Naive thymus-derived CD4-positive, alpha-beta T cell (primary cell): ENCODE measurements at regions not wholly inside any gene's neighbourhood (a gene's known extent, or its start where the extent isn't known, plus 50 kb on each side); places are given as distances from the start of the nearest gene placed in this dataset.

Experiments used
- ATAC-seq: fragments of 150-1000 bp; cut with Tn5 transposase; 2 replicates; pipeline ENCODE4 v1.10.0; 2021; ENCODE audit warnings: mild to moderate bottlenecking, moderate library complexity
- CTCF ChIA-PET: fragments of 350-600 bp; sonication (Branson Sonifier 250); formaldehyde crosslinking; loops from one replicate; lab custom pipeline; 2021; ENCODE audit warnings: antibody characterized with exemption; lab: Charles Lee
- POLR2A ChIA-PET: fragments of 350-600 bp; sonication (Branson Sonifier 250); formaldehyde crosslinking; loops from one replicate; lab custom pipeline; 2021; ENCODE audit warnings: antibody characterized with exemption, inconsistent platforms; lab: Charles Lee
- DNase-seq, 9 donors: peaks; one replicate each; pipeline versions ENCODE4 v3.0.0 to v3.0.0-alpha.2; 2020 to 2022; ENCODE audit warnings: mixed read lengths in 1 of 9
- H3K27ac ChIP-seq: one replicate; pipeline ENCODE4 v1.7.0; 2013; ENCODE audit warnings: mild to moderate bottlenecking, low read depth, low read length, moderate library complexity
- H3K27me3 ChIP-seq, 2 donors: one replicate each; pipeline ENCODE4 v1.7.0; 2013; ENCODE audit warnings: low read length in 2 of 2, mild to moderate bottlenecking in 2 of 2, moderate library complexity in 2 of 2; ENCODE audit not compliant: control insufficient read depth in 2 of 2, insufficient read depth in 2 of 2
- H3K36me3 ChIP-seq, 3 experiments: 1 replicate in 2 of 3; 2 replicates in 1 of 3; pipeline ENCODE4 v1.7.0; 2013; ENCODE audit warnings: low read length in 3 of 3, mild to moderate bottlenecking in 3 of 3, moderate library complexity in 1 of 3; ENCODE audit not compliant: insufficient read depth in 3 of 3, control insufficient read depth in 2 of 3
- H3K4me1 ChIP-seq, 2 donors: one replicate each; pipeline ENCODE4 v1.7.0; 2013; ENCODE audit warnings: low read length in 2 of 2, mild to moderate bottlenecking in 2 of 2, moderate library complexity in 1 of 2; ENCODE audit not compliant: control insufficient read depth in 2 of 2, insufficient read depth in 2 of 2
- H3K4me3 ChIP-seq: 2 replicates; pipeline ENCODE4 v1.7.0; 2013; ENCODE audit warnings: mild to moderate bottlenecking, low read length
- H3K9me3 ChIP-seq, 3 experiments: 1 replicate in 2 of 3; 2 replicates in 1 of 3; pipeline ENCODE4 v1.7.0; 2013; ENCODE audit warnings: low read length in 3 of 3; ENCODE audit not compliant: control insufficient read depth in 2 of 3
- H3K27ac Mint-ChIP-seq, 9 donors: one replicate each; pipeline ENCODE4 v1.8.0; 2020 to 2022; ENCODE audit warnings: mixed read lengths in 9 of 9, mild to moderate bottlenecking in 8 of 9, moderate library complexity in 5 of 9, inconsistent platforms in 2 of 9
- H3K27me3 Mint-ChIP-seq, 5 donors: one replicate each; pipeline ENCODE4 v1.8.0; 2021 to 2022; ENCODE audit warnings: mixed read lengths in 5 of 5, mild to moderate bottlenecking in 1 of 5
- H3K36me3 Mint-ChIP-seq, 5 donors: one replicate each; pipeline ENCODE4 v1.8.0; 2020 to 2022; ENCODE audit warnings: mixed read lengths in 5 of 5, mild to moderate bottlenecking in 3 of 5, inconsistent platforms in 1 of 5
- H3K4me1 Mint-ChIP-seq, 7 donors: one replicate each; pipeline ENCODE4 v1.8.0; 2020 to 2022; ENCODE audit warnings: mixed read lengths in 7 of 7, mild to moderate bottlenecking in 3 of 7, inconsistent platforms in 1 of 7
- H3K4me3 Mint-ChIP-seq, 10 donors: one replicate each; pipeline ENCODE4 v1.8.0; 2020 to 2022; ENCODE audit warnings: mild to moderate bottlenecking in 10 of 10, mixed read lengths in 10 of 10, moderate library complexity in 6 of 10, inconsistent platforms in 2 of 10
- H3K9me3 Mint-ChIP-seq, 11 donors: one replicate each; pipeline ENCODE4 v1.8.0; 2020 to 2022; ENCODE audit warnings: mixed read lengths in 11 of 11, mild to moderate bottlenecking in 4 of 11, inconsistent platforms in 1 of 11, moderate library complexity in 1 of 11
- intact Hi-C, 2 donors: fragments of 100-400 bp; cut with micrococcal nuclease; formaldehyde crosslinking; loops; one replicate each; pipeline ENCODE4 v1.15.1; 2023

DNA sequence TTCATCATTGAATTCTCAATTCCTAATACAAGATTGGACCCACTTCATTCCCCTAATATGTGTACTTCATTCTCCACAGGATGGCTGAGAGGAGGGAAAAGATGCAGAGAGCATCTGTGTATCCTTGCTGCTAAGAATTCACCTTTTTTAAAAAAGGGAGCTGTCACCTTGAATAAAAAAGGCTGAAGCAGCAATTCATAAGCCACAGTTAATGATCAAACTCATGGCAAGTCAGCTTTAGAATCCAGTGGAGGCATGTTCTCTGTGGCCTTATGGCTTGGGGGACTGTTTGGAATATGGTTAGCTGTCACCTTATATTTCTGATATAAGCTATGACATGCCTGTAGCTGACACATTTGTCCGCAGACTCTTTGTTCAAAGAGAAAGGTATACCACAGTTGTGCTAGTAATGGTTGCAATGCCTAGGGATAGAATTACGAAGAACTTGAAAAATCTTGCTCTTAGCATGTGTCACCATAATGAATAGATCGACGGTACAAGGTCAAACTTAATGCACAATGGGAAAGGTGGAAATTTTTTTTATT, 256.8 kb upstream of the TNC start:
- Mint-ChIP-seq H3K27ac (no peak overlapping the region), H3K9me3 (peaks cover 0 to 8% (median 4%) of the 10 kb centered on the region in 11 donors), H3K27me3 (peaks cover 0 to 5% (median 0%) of the 10 kb centered on the region in 5 donors), H3K36me3 (no peaks in the 10 kb centered on the region), H3K4me1 (no peaks in the 10 kb centered on the region), H3K4me3 (no peak overlapping the region)
- Histone ChIP-seq H3K36me3 (no peaks in the 10 kb centered on the region), H3K4me1 (no peaks in the 10 kb centered on the region), H3K27me3 (no peaks in the 10 kb centered on the region), H3K4me3 (no peak overlapping the region), H3K9me3 (no peaks in the 10 kb centered on the region), H3K27ac (no peak overlapping the region)
- DNase-seq: no peak
- POLR2A ChIA-PET: no interaction called here
- CTCF ChIA-PET: no interaction called here
- intact Hi-C loops: no loop called here
- ATAC-seq: no peak

DNA sequence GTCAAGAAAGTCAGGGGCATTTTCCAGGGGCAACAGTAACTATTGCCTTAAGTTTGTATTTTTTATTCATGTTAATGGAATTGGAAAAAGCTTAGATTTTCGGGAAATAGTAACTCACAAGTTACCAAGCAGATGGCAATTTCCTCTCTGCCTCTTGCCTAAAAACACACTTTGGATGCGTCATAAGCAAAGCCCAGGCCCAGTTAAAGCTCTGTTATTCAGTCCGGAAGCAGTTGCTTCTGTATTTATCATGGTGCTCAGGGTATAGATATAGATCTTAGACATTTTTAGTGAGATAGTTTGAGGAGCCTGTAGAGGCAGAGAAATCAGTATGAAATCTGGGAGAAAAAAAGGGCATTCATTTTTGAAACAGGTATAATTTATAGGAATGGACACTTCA, 260.3 kb upstream of the TNC start:
- Histone ChIP-seq H3K4me3 (no peak overlapping the region), H3K4me1 (no peaks in the 10 kb centered on the region), H3K9me3 (peaks cover 0 to 7% (median 0%) of the 10 kb centered on the region in 3 experiments), H3K27ac (no peak overlapping the region), H3K36me3 (no peaks in the 10 kb centered on the region), H3K27me3 (no peaks in the 10 kb centered on the region)
- Mint-ChIP-seq H3K36me3 (peaks cover 0 to 4% (median 0%) of the 10 kb centered on the region in 5 donors), H3K27ac (no peak overlapping the region), H3K27me3 (no peaks in the 10 kb centered on the region), H3K4me1 (no peaks in the 10 kb centered on the region), H3K4me3 (no peak overlapping the region), H3K9me3 (peaks cover 0 to 24% (median 6%) of the 10 kb centered on the region in 11 donors)
- ChIA-PET POLR2A (no interaction called here), CTCF (no interaction called here)
- DNase-seq (no peak), ATAC-seq (no peak)
- intact Hi-C loops: no loop called here

DNA sequence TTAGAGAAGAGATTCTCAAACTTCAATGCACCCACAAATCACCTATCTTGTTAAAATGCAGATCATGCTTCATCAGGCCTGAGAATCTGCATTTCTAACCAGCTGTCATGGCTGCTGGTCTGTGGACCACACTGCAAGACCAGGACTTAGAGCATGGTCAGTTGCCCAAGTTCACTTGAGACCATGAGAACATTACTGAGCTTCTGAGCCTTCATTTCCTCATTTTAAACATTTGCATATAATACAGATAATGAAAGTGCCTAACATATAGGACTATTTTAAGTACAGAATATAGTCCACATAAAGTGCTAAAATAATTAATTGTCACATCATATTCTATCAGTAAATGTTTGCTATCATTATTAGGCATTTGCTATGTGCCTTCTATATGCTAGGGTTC, 260.8 kb upstream of the TNC start:
- no peaks in the 10 kb centered on the region for H3K27me3 Mint-ChIP-seq
- H3K27ac Mint-ChIP-seq: no peak overlapping the region
- intact Hi-C loops: no loop called here
- no peak overlapping the region for H3K4me3 ChIP-seq
- no peaks in the 10 kb centered on the region for H3K27me3 ChIP-seq
- no peaks in the 10 kb centered on the region for H3K4me1 Mint-ChIP-seq
- CTCF ChIA-PET: no interaction called here
- H3K4me3 Mint-ChIP-seq: no peak overlapping the region
- ATAC-seq: no peak
- H3K36me3 Mint-ChIP-seq: peaks cover 0 to 4% (median 0%) of the 10 kb centered on the region in 5 donors
- DNase-seq: no peak
- POLR2A ChIA-PET: no interaction called here
- H3K36me3 ChIP-seq: no peaks in the 10 kb centered on the region
- no peaks in the 10 kb centered on the region for H3K4me1 ChIP-seq
- peaks cover 0 to 9% (median 0%) of the 10 kb centered on the region in 3 experiments for H3K9me3 ChIP-seq
- H3K9me3 Mint-ChIP-seq: peaks cover 0 to 29% (median 8%) of the 10 kb centered on the region in 11 donors
- H3K27ac ChIP-seq: no peak overlapping the region

DNA sequence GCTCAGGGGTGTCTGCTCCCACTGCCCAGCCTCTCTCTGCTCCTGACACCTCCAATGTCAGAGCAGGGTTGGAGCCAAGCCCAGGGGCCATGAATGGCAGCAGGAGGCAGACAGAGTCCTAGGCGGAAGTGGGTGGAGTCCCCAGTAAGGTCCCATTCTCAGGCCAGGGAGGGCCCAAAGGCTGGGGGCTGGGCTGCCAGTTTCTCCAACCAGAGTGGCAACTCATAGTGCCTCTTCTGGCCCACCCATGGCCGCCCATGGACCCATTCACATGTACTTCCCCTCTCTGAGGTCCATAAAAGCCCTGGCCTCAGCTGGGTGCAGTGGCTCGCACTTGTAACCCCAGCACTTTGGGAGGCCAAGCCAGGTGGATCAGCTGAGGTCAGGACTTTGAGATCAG, 261.8 kb upstream of the TNC start:
- ChIA-PET POLR2A (no interaction called here), CTCF (no interaction called here)
- no peak for DNase-seq
- H3K27me3 Mint-ChIP-seq: no peaks in the 10 kb centered on the region
- H3K27ac Mint-ChIP-seq: no peak overlapping the region
- H3K9me3 Mint-ChIP-seq: peaks cover 4 to 39% (median 10%) of the 10 kb centered on the region in 11 donors
- Histone ChIP-seq H3K4me1 (no peaks in the 10 kb centered on the region), H3K4me3 (no peak overlapping the region), H3K9me3 (peaks cover 0 to 9% (median 0%) of the 10 kb centered on the region in 3 experiments), H3K27me3 (no peaks in the 10 kb centered on the region), H3K36me3 (no peaks in the 10 kb centered on the region), H3K27ac (no peak overlapping the region)
- no peaks in the 10 kb centered on the region for H3K4me1 Mint-ChIP-seq
- peaks cover 0 to 4% (median 0%) of the 10 kb centered on the region in 5 donors for H3K36me3 Mint-ChIP-seq
- ATAC-seq: no peak
- no peak overlapping the region for H3K4me3 Mint-ChIP-seq
- intact Hi-C loops: no loop called here

DNA sequence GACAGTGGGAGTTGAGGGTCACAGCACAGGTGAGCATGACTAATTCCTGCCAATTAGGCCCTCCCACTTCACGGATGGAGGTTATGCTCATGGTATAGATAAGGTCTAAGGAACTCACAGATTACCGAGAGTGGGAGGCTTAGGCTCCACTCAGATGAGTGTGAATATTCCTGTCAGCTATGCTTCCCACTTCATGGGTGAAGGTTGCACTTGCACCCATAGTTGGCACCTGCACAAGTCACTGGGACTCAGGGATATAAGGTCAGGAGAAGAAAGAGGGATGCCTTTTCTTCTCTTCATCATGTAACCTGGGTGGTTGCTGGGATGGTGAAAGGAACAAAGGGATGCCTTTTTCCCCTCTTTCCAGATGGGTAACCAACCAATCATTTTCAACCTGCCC, 264.9 kb upstream of the TNC start:
- Mint-ChIP-seq H3K36me3 (peaks cover 0 to 4% (median 0%) of the 10 kb centered on the region in 5 donors), H3K4me3 (no peak overlapping the region), H3K27me3 (peaks cover 0 to 5% (median 5%) of the 10 kb centered on the region in 5 donors), H3K27ac (no peak overlapping the region), H3K9me3 (peaks cover 4 to 40% (median 14%) of the 10 kb centered on the region in 11 donors), H3K4me1 (no peaks in the 10 kb centered on the region)
- DNase-seq: no peak
- no peaks in the 10 kb centered on the region for H3K36me3 ChIP-seq
- CTCF ChIA-PET: no interaction called here
- H3K4me1 ChIP-seq: no peaks in the 10 kb centered on the region
- H3K9me3 ChIP-seq: peaks cover 0 to 9% (median 0%) of the 10 kb centered on the region in 3 experiments
- no peaks in the 10 kb centered on the region for H3K27me3 ChIP-seq
- no peak overlapping the region for H3K4me3 ChIP-seq
- no peak overlapping the region for H3K27ac ChIP-seq
- ATAC-seq: no peak
- POLR2A ChIA-PET: no interaction called here
- intact Hi-C loops: no loop called here

DNA sequence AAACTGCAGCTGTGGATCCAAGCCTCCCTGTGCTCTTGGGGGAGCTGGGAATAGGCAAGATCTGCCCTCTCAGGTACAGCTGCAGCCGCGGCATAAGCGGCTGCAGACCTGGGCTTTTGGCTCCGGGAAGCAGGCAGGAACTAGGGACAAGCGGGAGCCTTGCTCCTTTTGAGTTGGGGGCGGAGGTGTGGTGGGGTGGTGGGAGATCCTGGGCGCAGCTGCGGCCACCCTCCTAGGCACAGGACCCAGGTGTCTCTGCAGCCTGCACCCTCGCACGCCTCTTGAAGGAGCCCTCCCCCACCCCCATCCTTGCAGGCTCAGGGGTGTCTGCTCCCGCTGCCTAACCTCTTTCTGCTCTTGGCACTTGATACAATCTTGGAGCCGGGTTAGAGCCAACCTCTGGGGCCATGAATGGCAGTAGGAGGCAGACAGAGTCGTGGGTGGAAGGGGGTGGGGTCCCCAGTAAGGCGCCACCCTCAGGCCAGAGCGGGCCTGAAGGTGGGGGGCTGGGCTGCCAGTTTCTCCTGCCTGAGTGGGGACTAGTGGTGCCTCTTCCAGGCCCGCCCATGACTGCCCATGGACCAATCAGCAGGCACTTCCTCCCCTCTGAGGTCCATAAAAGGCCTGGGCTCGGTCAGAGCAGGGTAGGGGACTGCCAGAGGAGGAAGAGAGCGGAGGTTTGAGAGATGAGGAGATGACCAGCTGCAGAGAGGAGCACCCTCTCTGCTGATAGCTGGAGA, 267.6 kb upstream of the TNC start:
- no peaks in the 10 kb centered on the region for H3K4me1 ChIP-seq
- peaks cover 0 to 7% (median 7%) of the 10 kb centered on the region in 5 donors for H3K27me3 Mint-ChIP-seq
- H3K27me3 ChIP-seq: no peaks in the 10 kb centered on the region
- H3K27ac ChIP-seq: no peak overlapping the region
- ChIA-PET CTCF (no interaction called here), POLR2A (no interaction called here)
- no peaks in the 10 kb centered on the region for H3K4me1 Mint-ChIP-seq
- H3K9me3 Mint-ChIP-seq: peaks cover 4 to 39% (median 14%) of the 10 kb centered on the region in 11 donors
- H3K27ac Mint-ChIP-seq: no peak overlapping the region
- ATAC-seq (no peak), DNase-seq (no peak)
- peaks cover 0 to 4% (median 0%) of the 10 kb centered on the region in 5 donors for H3K36me3 Mint-ChIP-seq
- no peak overlapping the region for H3K4me3 ChIP-seq
- H3K9me3 ChIP-seq: peaks cover 0 to 9% (median 0%) of the 10 kb centered on the region in 3 experiments
- intact Hi-C loops: no loop called here
- no peak overlapping the region for H3K4me3 Mint-ChIP-seq
- no peaks in the 10 kb centered on the region for H3K36me3 ChIP-seq
